DND-41 (cell line): ENCODE measurements at regions not wholly inside any gene's neighbourhood (a gene's known extent, or its start where the extent isn't known, plus 50 kb on each side); places are given as distances from the start of the nearest gene placed in this dataset.

Source experiments
- CTCF ChIP-seq: IDR thresholded peaks from 2 replicates; pipeline ENCODE4 v1.5.1; 2012; ENCODE audit warnings: borderline replicate concordance, low read length, moderate library complexity, mild to moderate bottlenecking; ENCODE audit not compliant: poor library complexity, severe bottlenecking; ENCODE audit errors: extremely low read depth
- EZH2 ChIP-seq: IDR thresholded peaks from 3 replicates; pipeline ENCODE4 v1.6.1; 2012; ENCODE audit warnings: borderline replicate concordance, low read depth, mild to moderate bottlenecking, moderate library complexity, low read length, inconsistent platforms; ENCODE audit not compliant: severe bottlenecking

GRCh38 chr9:7452378-7452777 is 347.2 kb downstream of the DMAC1 start:
- no peak for TF ChIP-seq CTCF
- no peak for TF ChIP-seq EZH2
